IMR-90 (cell line): ENCODE measurements at regions not wholly inside any gene's neighbourhood (a gene's known extent, or its start where the extent isn't known, plus 50 kb on each side); places are given as distances from the start of the nearest gene placed in this dataset.

Experiments
- ATAC-seq: fragments of 200-7000 bp; cut with Tn5 transposase; 2 replicates; pipeline ENCODE4 v1.9.1; 2020; ENCODE audit warnings: low read depth, mild to moderate bottlenecking, moderate library complexity
- BruUV-seq: library from RNA; stranded (reverse); fragments of 400-500 nt; replicated peaks from 2 replicates; lab custom pipeline; 2021; lab: Mats Ljungman, UMichigan
- CTCF ChIA-PET: fragments of 300-600 bp; formaldehyde crosslinking; extraction: SDS; loops from one replicate; lab custom pipeline; 2021; ENCODE audit warnings: antibody characterized with exemption; lab: Yijun Ruan, JAX
- POLR2A ChIA-PET: fragments of 300-600 bp; sonication (Branson Sonifier 250); formaldehyde crosslinking; loops from one replicate; lab custom pipeline; 2022; ENCODE audit warnings: antibody characterized with exemption; ENCODE audit not compliant: unreplicated experiment; lab: Charles Lee
- DNase-seq: peaks from one replicate; pipeline ENCODE4 v3.0.0; 2013
- H2AFZ ChIP-seq: replicated peaks from 2 replicates; pipeline ENCODE3; 2013; ENCODE audit warnings: low read length, mild to moderate bottlenecking; ENCODE audit not compliant: poor library complexity
- H2AK5ac ChIP-seq: 2 replicates; pipeline ENCODE4 v1.6.1; 2013; ENCODE audit warnings: low read depth, low read length, inconsistent platforms
- H2AK9ac ChIP-seq: replicated peaks from 2 replicates; pipeline ENCODE3; 2013; ENCODE audit warnings: mild to moderate bottlenecking, low read depth, low read length, moderate library complexity; ENCODE audit not compliant: poor library complexity
- H2BK120ac ChIP-seq: 2 replicates; pipeline ENCODE4 v1.6.1; 2013; ENCODE audit warnings: low read depth, low read length, inconsistent platforms
- H2BK15ac ChIP-seq: 3 replicates; pipeline ENCODE4 v1.6.1; 2013; ENCODE audit warnings: low read depth, low read length, inconsistent platforms
- H2BK20ac ChIP-seq: 2 replicates; pipeline ENCODE4 v1.6.1; 2013; ENCODE audit warnings: low read depth, mild to moderate bottlenecking, inconsistent platforms, low read length, moderate library complexity
- H2BK5ac ChIP-seq: 2 replicates; pipeline ENCODE4 v1.6.1; 2013; ENCODE audit warnings: mild to moderate bottlenecking, low read depth, low read length, inconsistent platforms; ENCODE audit not compliant: poor library complexity, severe bottlenecking
- H3K14ac ChIP-seq: replicated peaks from 2 replicates; pipeline ENCODE4 v1.6.1; 2013; ENCODE audit warnings: low read depth, low read length, inconsistent platforms
- H3K18ac ChIP-seq: 2 replicates; pipeline ENCODE4 v1.6.1; 2013; ENCODE audit warnings: low read depth, low read length, control low read depth
- H3K23ac ChIP-seq: 2 replicates; pipeline ENCODE4 v1.6.1; 2013; ENCODE audit warnings: low read depth, low read length, inconsistent platforms
- H3K27ac ChIP-seq: 2 replicates; pipeline ENCODE4 v1.5.1; 2013; ENCODE audit warnings: mild to moderate bottlenecking, control low read depth, low read length; ENCODE audit not compliant: insufficient read depth
- H3K27me3 ChIP-seq: 2 replicates; pipeline ENCODE4 v1.6.1; 2013; ENCODE audit warnings: low read length; ENCODE audit not compliant: control insufficient read depth, insufficient read depth
- H3K36me3 ChIP-seq: 2 replicates; pipeline ENCODE4 v1.6.1; 2013; ENCODE audit warnings: low read length, mixed read lengths; ENCODE audit not compliant: control insufficient read depth, insufficient read depth
- H3K4ac ChIP-seq: 2 replicates; pipeline ENCODE4 v1.6.1; 2013; ENCODE audit warnings: low read depth, low read length, inconsistent platforms
- H3K4me1 ChIP-seq: 2 replicates; pipeline ENCODE4 v1.6.1; 2013; ENCODE audit warnings: low read length, mixed read lengths; ENCODE audit not compliant: control insufficient read depth, insufficient read depth
- H3K4me2 ChIP-seq: 2 replicates; pipeline ENCODE4 v1.6.1; 2013; ENCODE audit warnings: low read depth, mild to moderate bottlenecking, control low read depth, low read length, moderate library complexity
- H3K4me3 ChIP-seq: 2 replicates; pipeline ENCODE4 v1.5.1; 2013; ENCODE audit warnings: low read depth, mild to moderate bottlenecking, control low read depth, low read length, moderate library complexity; ENCODE audit not compliant: insufficient read depth
- H3K56ac ChIP-seq: 2 replicates; pipeline ENCODE4 v1.6.1; 2013; ENCODE audit warnings: low read length, inconsistent platforms; ENCODE audit not compliant: insufficient read depth; ENCODE audit errors: extremely low read depth
- H3K79me1 ChIP-seq, 2 experiments: 2 replicates each; pipeline ENCODE4 v1.6.1; 2013; ENCODE audit warnings: low read length in 2 of 2, inconsistent platforms in 1 of 2, low read depth in 1 of 2
- H3K9ac ChIP-seq: 2 replicates; pipeline ENCODE4 v1.6.1; 2013; ENCODE audit warnings: low read depth, low read length, control low read depth
- H3K9me1 ChIP-seq: 2 replicates; pipeline ENCODE4 v1.6.1; 2013; ENCODE audit warnings: low read length, inconsistent platforms; ENCODE audit not compliant: insufficient read depth
- H3K9me3 ChIP-seq: 2 replicates; pipeline ENCODE4 v1.6.1; 2013; ENCODE audit warnings: low read length; ENCODE audit not compliant: control insufficient read depth, insufficient read depth
- H4K20me1 ChIP-seq: 2 replicates; pipeline ENCODE4 v1.6.1; 2013; ENCODE audit warnings: low read length, inconsistent platforms; ENCODE audit not compliant: insufficient read depth
- H4K5ac ChIP-seq: 2 replicates; pipeline ENCODE4 v1.6.1; 2013; ENCODE audit warnings: mild to moderate bottlenecking, low read depth, low read length, control low read depth
- H4K8ac ChIP-seq, 2 experiments: 2 replicates each; pipeline ENCODE4 v1.6.1; 2013; ENCODE audit warnings: low read depth in 2 of 2, low read length in 2 of 2, control low read depth in 1 of 2, inconsistent platforms in 1 of 2
- H4K91ac ChIP-seq: 2 replicates; pipeline ENCODE4 v1.6.1; 2013; ENCODE audit warnings: low read depth, low read length, inconsistent platforms; ENCODE audit not compliant: insufficient read depth
- BHLHE40 ChIP-seq: fragments of 150-350 bp; IDR thresholded peaks from 2 replicates; pipeline ENCODE4 v1.6.1; 2016; ENCODE audit warnings: mild to moderate bottlenecking, low read depth, low read length
- CEBPB ChIP-seq: IDR thresholded peaks from 2 replicates; pipeline ENCODE4 v1.6.1; 2012; ENCODE audit warnings: low read depth, low read length, improper control_type of control experiment
- CHD1 ChIP-seq: IDR thresholded peaks from 2 replicates; pipeline ENCODE4 v1.6.1; 2012; ENCODE audit warnings: low read depth, low read length, improper control_type of control experiment
- CTCF ChIP-seq: conservative IDR thresholded peaks from 2 replicates; pipeline ENCODE4 v1.5.1; 2012; ENCODE audit warnings: mild to moderate bottlenecking, low read depth, low read length, improper control_type of control experiment
- FOS ChIP-seq: fragments of 150-350 bp; IDR thresholded peaks from 2 replicates; pipeline ENCODE4 v1.6.1; 2016; ENCODE audit warnings: low read depth, low read length
- MAFK ChIP-seq: IDR thresholded peaks from 2 replicates; pipeline ENCODE4 v1.6.1; 2012; ENCODE audit warnings: low read depth, low read length, improper control_type of control experiment
- MAZ ChIP-seq: IDR thresholded peaks from 2 replicates; pipeline ENCODE4 v1.6.1; 2012; ENCODE audit warnings: low read depth, mild to moderate bottlenecking, low read length, improper control_type of control experiment, moderate library complexity, borderline replicate concordance
- NFE2L2 ChIP-seq: fragments of 150-350 bp; IDR thresholded peaks from 2 replicates; pipeline ENCODE4 v1.6.1; 2016; ENCODE audit warnings: low read depth, mild to moderate bottlenecking, low read length
- POLR2A ChIP-seq: IDR thresholded peaks from 2 replicates; pipeline ENCODE4 v1.6.1; 2012; ENCODE audit warnings: mild to moderate bottlenecking, low read depth, low read length
- RAD21 ChIP-seq: IDR thresholded peaks from 2 replicates; pipeline ENCODE4 v1.6.1; 2012; ENCODE audit warnings: low read length, improper control_type of control experiment
- RCOR1 ChIP-seq: IDR thresholded peaks from 2 replicates; pipeline ENCODE4 v1.6.1; 2012; ENCODE audit warnings: mild to moderate bottlenecking, low read length, improper control_type of control experiment; ENCODE audit not compliant: insufficient replicate concordance
- RFX5 ChIP-seq: IDR thresholded peaks from 2 replicates; pipeline ENCODE4 v1.8.0; 2012; ENCODE audit warnings: low read depth, mild to moderate bottlenecking, low read length, moderate library complexity
- SMC3 ChIP-seq: fragments of 150-350 bp; IDR thresholded peaks from 2 replicates; pipeline ENCODE4 v1.6.1; 2016; ENCODE audit warnings: low read depth, mild to moderate bottlenecking, antibody characterized with exemption, low read length, moderate library complexity
- WGBS, 2 experiments: methylation state at CpG; one replicate each; pipeline versions ENCODE4 v1.1.5 to v1.1.7; 2013; ENCODE audit warnings: missing lambda C conversion rate in 2 of 2; ENCODE audit not compliant: insufficient read length in 1 of 2; ENCODE audit errors: extremely low coverage in 2 of 2; 5-methylcytosine and 5-hydroxymethylcytosine counted together
- dilution Hi-C: fragments of 300-500 bp; cut with HindIII; formaldehyde crosslinking; loops from one replicate; pipeline ENCODE4 v1.14.3; 2018; ENCODE audit warnings: low sequenced_read_pairs; ENCODE audit not compliant: unreplicated experiment
- in situ Hi-C: fragments of 300-500 bp; cut with MboI; formaldehyde crosslinking; loops from 3 replicates; pipeline ENCODE4 v1.14.3; 2019; ENCODE audit warnings: low sequenced_read_pairs, inconsistent platforms, mixed read lengths
- intact Hi-C: fragments of 100-400 bp; cut with micrococcal nuclease; formaldehyde crosslinking; loops from 2 replicates; pipeline ENCODE4 v1.10.0; 2022
- TF ChIP-seq, protein P1 (sequence below): fragments of 150-350 bp; IDR thresholded peaks from 2 replicates; pipeline ENCODE4 v1.6.1; 2016; ENCODE audit warnings: low read depth, mild to moderate bottlenecking, low read length, moderate library complexity, borderline replicate concordance

GRCh38 chr3:162865466-162865865 lies 1368.9 kb downstream of the OTOL1 start:
- Histone ChIP-seq H4K5ac (no peak overlapping the region), H3K14ac (no peak overlapping the region), H2BK15ac (no peak overlapping the region), H3K18ac (no peak overlapping the region), H3K27ac (no peak overlapping the region), H3K36me3 (no peaks in the 10 kb centered on the region), H3K4me3 (no peak overlapping the region), H3K4me1 (no peaks in the 10 kb centered on the region), H4K91ac (no peak overlapping the region), H3K4ac (no peak overlapping the region), H2BK20ac (no peak overlapping the region), H3K23ac (no peak overlapping the region), H3K9ac (no peak overlapping the region), H2AFZ (no peak overlapping the region), H3K56ac (no peak overlapping the region), H2BK120ac (no peak overlapping the region), H2BK5ac (no peak overlapping the region), H3K79me1 (no peaks in the 10 kb centered on the region), H3K9me1 (no peaks in the 10 kb centered on the region), H3K27me3 (no peaks in the 10 kb centered on the region), H2AK9ac (no peak overlapping the region), H4K8ac (no peak overlapping the region), H3K4me2 (no peak overlapping the region), H4K20me1 (no peaks in the 10 kb centered on the region), H2AK5ac (no peak overlapping the region), H3K9me3 (no peaks in the 10 kb centered on the region)
- dilution Hi-C loops, result no loop called here
- in situ Hi-C loops, result no loop called here
- WGBS, 2 experiments, result no CpG with 5 or more reads among the region's 1 CpG
- BruUV-seq, result no TSS peak
- intact Hi-C loops, result no loop called here
- TF ChIP-seq SMC3 (no peak), NFE2L2 (no peak), CHD1 (no peak), RAD21 (no peak), CEBPB (no peak), POLR2A (no peak), RCOR1 (no peak), FOS (no peak), MAFK (no peak), RFX5 (no peak), MAZ (no peak), BHLHE40 (no peak), CTCF (no peak)
- TF ChIP-seq, protein P1, sequence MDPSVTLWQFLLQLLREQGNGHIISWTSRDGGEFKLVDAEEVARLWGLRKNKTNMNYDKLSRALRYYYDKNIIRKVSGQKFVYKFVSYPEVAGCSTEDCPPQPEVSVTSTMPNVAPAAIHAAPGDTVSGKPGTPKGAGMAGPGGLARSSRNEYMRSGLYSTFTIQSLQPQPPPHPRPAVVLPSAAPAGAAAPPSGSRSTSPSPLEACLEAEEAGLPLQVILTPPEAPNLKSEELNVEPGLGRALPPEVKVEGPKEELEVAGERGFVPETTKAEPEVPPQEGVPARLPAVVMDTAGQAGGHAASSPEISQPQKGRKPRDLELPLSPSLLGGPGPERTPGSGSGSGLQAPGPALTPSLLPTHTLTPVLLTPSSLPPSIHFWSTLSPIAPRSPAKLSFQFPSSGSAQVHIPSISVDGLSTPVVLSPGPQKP, result no peak
- ChIA-PET CTCF (no interaction called here), POLR2A (no interaction called here)
- peak; percentile 49 for ATAC-seq
- no peak for DNase-seq
